IMR-90 (cell line): ENCODE measurements at regions not wholly inside any gene's neighbourhood (a gene's known extent, or its start where the extent isn't known, plus 50 kb on each side); places are given as distances from the start of the nearest gene placed in this dataset.

Experiments
- ATAC-seq: fragments of 200-7000 bp; cut with Tn5 transposase; 2 replicates; pipeline ENCODE4 v1.9.1; 2020; ENCODE audit warnings: low read depth, mild to moderate bottlenecking, moderate library complexity
- BruUV-seq: library from RNA; stranded (reverse); fragments of 400-500 nt; replicated peaks from 2 replicates; lab custom pipeline; 2021; lab: Mats Ljungman, UMichigan
- CTCF ChIA-PET: fragments of 300-600 bp; formaldehyde crosslinking; extraction: SDS; loops from one replicate; lab custom pipeline; 2021; ENCODE audit warnings: antibody characterized with exemption; lab: Yijun Ruan, JAX
- POLR2A ChIA-PET: fragments of 300-600 bp; sonication (Branson Sonifier 250); formaldehyde crosslinking; loops from one replicate; lab custom pipeline; 2022; ENCODE audit warnings: antibody characterized with exemption; ENCODE audit not compliant: unreplicated experiment; lab: Charles Lee
- DNase-seq: peaks from one replicate; pipeline ENCODE4 v3.0.0; 2013
- H2AFZ ChIP-seq: replicated peaks from 2 replicates; pipeline ENCODE3; 2013; ENCODE audit warnings: low read length, mild to moderate bottlenecking; ENCODE audit not compliant: poor library complexity
- H2AK5ac ChIP-seq: 2 replicates; pipeline ENCODE4 v1.6.1; 2013; ENCODE audit warnings: low read depth, low read length, inconsistent platforms
- H2AK9ac ChIP-seq: replicated peaks from 2 replicates; pipeline ENCODE3; 2013; ENCODE audit warnings: mild to moderate bottlenecking, low read depth, low read length, moderate library complexity; ENCODE audit not compliant: poor library complexity
- H2BK120ac ChIP-seq: 2 replicates; pipeline ENCODE4 v1.6.1; 2013; ENCODE audit warnings: low read depth, low read length, inconsistent platforms
- H2BK15ac ChIP-seq: 3 replicates; pipeline ENCODE4 v1.6.1; 2013; ENCODE audit warnings: low read depth, low read length, inconsistent platforms
- H2BK20ac ChIP-seq: 2 replicates; pipeline ENCODE4 v1.6.1; 2013; ENCODE audit warnings: low read depth, mild to moderate bottlenecking, inconsistent platforms, low read length, moderate library complexity
- H2BK5ac ChIP-seq: 2 replicates; pipeline ENCODE4 v1.6.1; 2013; ENCODE audit warnings: mild to moderate bottlenecking, low read depth, low read length, inconsistent platforms; ENCODE audit not compliant: poor library complexity, severe bottlenecking
- H3K14ac ChIP-seq: replicated peaks from 2 replicates; pipeline ENCODE4 v1.6.1; 2013; ENCODE audit warnings: low read depth, low read length, inconsistent platforms
- H3K18ac ChIP-seq: 2 replicates; pipeline ENCODE4 v1.6.1; 2013; ENCODE audit warnings: low read depth, low read length, control low read depth
- H3K23ac ChIP-seq: 2 replicates; pipeline ENCODE4 v1.6.1; 2013; ENCODE audit warnings: low read depth, low read length, inconsistent platforms
- H3K27ac ChIP-seq: 2 replicates; pipeline ENCODE4 v1.5.1; 2013; ENCODE audit warnings: mild to moderate bottlenecking, control low read depth, low read length; ENCODE audit not compliant: insufficient read depth
- H3K27me3 ChIP-seq: 2 replicates; pipeline ENCODE4 v1.6.1; 2013; ENCODE audit warnings: low read length; ENCODE audit not compliant: control insufficient read depth, insufficient read depth
- H3K36me3 ChIP-seq: 2 replicates; pipeline ENCODE4 v1.6.1; 2013; ENCODE audit warnings: low read length, mixed read lengths; ENCODE audit not compliant: control insufficient read depth, insufficient read depth
- H3K4ac ChIP-seq: 2 replicates; pipeline ENCODE4 v1.6.1; 2013; ENCODE audit warnings: low read depth, low read length, inconsistent platforms
- H3K4me1 ChIP-seq: 2 replicates; pipeline ENCODE4 v1.6.1; 2013; ENCODE audit warnings: low read length, mixed read lengths; ENCODE audit not compliant: control insufficient read depth, insufficient read depth
- H3K4me2 ChIP-seq: 2 replicates; pipeline ENCODE4 v1.6.1; 2013; ENCODE audit warnings: low read depth, mild to moderate bottlenecking, control low read depth, low read length, moderate library complexity
- H3K4me3 ChIP-seq: 2 replicates; pipeline ENCODE4 v1.5.1; 2013; ENCODE audit warnings: low read depth, mild to moderate bottlenecking, control low read depth, low read length, moderate library complexity; ENCODE audit not compliant: insufficient read depth
- H3K56ac ChIP-seq: 2 replicates; pipeline ENCODE4 v1.6.1; 2013; ENCODE audit warnings: low read length, inconsistent platforms; ENCODE audit not compliant: insufficient read depth; ENCODE audit errors: extremely low read depth
- H3K79me1 ChIP-seq, 2 experiments: 2 replicates each; pipeline ENCODE4 v1.6.1; 2013; ENCODE audit warnings: low read length in 2 of 2, inconsistent platforms in 1 of 2, low read depth in 1 of 2
- H3K9ac ChIP-seq: 2 replicates; pipeline ENCODE4 v1.6.1; 2013; ENCODE audit warnings: low read depth, low read length, control low read depth
- H3K9me1 ChIP-seq: 2 replicates; pipeline ENCODE4 v1.6.1; 2013; ENCODE audit warnings: low read length, inconsistent platforms; ENCODE audit not compliant: insufficient read depth
- H3K9me3 ChIP-seq: 2 replicates; pipeline ENCODE4 v1.6.1; 2013; ENCODE audit warnings: low read length; ENCODE audit not compliant: control insufficient read depth, insufficient read depth
- H4K20me1 ChIP-seq: 2 replicates; pipeline ENCODE4 v1.6.1; 2013; ENCODE audit warnings: low read length, inconsistent platforms; ENCODE audit not compliant: insufficient read depth
- H4K5ac ChIP-seq: 2 replicates; pipeline ENCODE4 v1.6.1; 2013; ENCODE audit warnings: mild to moderate bottlenecking, low read depth, low read length, control low read depth
- H4K8ac ChIP-seq, 2 experiments: 2 replicates each; pipeline ENCODE4 v1.6.1; 2013; ENCODE audit warnings: low read depth in 2 of 2, low read length in 2 of 2, control low read depth in 1 of 2, inconsistent platforms in 1 of 2
- H4K91ac ChIP-seq: 2 replicates; pipeline ENCODE4 v1.6.1; 2013; ENCODE audit warnings: low read depth, low read length, inconsistent platforms; ENCODE audit not compliant: insufficient read depth
- BHLHE40 ChIP-seq: fragments of 150-350 bp; IDR thresholded peaks from 2 replicates; pipeline ENCODE4 v1.6.1; 2016; ENCODE audit warnings: mild to moderate bottlenecking, low read depth, low read length
- CEBPB ChIP-seq: IDR thresholded peaks from 2 replicates; pipeline ENCODE4 v1.6.1; 2012; ENCODE audit warnings: low read depth, low read length, improper control_type of control experiment
- CHD1 ChIP-seq: IDR thresholded peaks from 2 replicates; pipeline ENCODE4 v1.6.1; 2012; ENCODE audit warnings: low read depth, low read length, improper control_type of control experiment
- CTCF ChIP-seq: conservative IDR thresholded peaks from 2 replicates; pipeline ENCODE4 v1.5.1; 2012; ENCODE audit warnings: mild to moderate bottlenecking, low read depth, low read length, improper control_type of control experiment
- ELK1 ChIP-seq: fragments of 150-350 bp; IDR thresholded peaks from 2 replicates; pipeline ENCODE4 v1.6.1; 2016; ENCODE audit warnings: low read depth, mild to moderate bottlenecking, low read length, moderate library complexity, borderline replicate concordance
- FOS ChIP-seq: fragments of 150-350 bp; IDR thresholded peaks from 2 replicates; pipeline ENCODE4 v1.6.1; 2016; ENCODE audit warnings: low read depth, low read length
- MAFK ChIP-seq: IDR thresholded peaks from 2 replicates; pipeline ENCODE4 v1.6.1; 2012; ENCODE audit warnings: low read depth, low read length, improper control_type of control experiment
- MAZ ChIP-seq: IDR thresholded peaks from 2 replicates; pipeline ENCODE4 v1.6.1; 2012; ENCODE audit warnings: low read depth, mild to moderate bottlenecking, low read length, improper control_type of control experiment, moderate library complexity, borderline replicate concordance
- MXI1 ChIP-seq: IDR thresholded peaks from 2 replicates; pipeline ENCODE4 v1.6.1; 2012; ENCODE audit warnings: low read depth, mild to moderate bottlenecking, low read length, moderate library complexity, borderline replicate concordance
- NFE2L2 ChIP-seq: fragments of 150-350 bp; IDR thresholded peaks from 2 replicates; pipeline ENCODE4 v1.6.1; 2016; ENCODE audit warnings: low read depth, mild to moderate bottlenecking, low read length
- RAD21 ChIP-seq: IDR thresholded peaks from 2 replicates; pipeline ENCODE4 v1.6.1; 2012; ENCODE audit warnings: low read length, improper control_type of control experiment
- RFX5 ChIP-seq: IDR thresholded peaks from 2 replicates; pipeline ENCODE4 v1.8.0; 2012; ENCODE audit warnings: low read depth, mild to moderate bottlenecking, low read length, moderate library complexity
- SMC3 ChIP-seq: fragments of 150-350 bp; IDR thresholded peaks from 2 replicates; pipeline ENCODE4 v1.6.1; 2016; ENCODE audit warnings: low read depth, mild to moderate bottlenecking, antibody characterized with exemption, low read length, moderate library complexity
- USF2 ChIP-seq: fragments of 150-350 bp; IDR thresholded peaks from 2 replicates; pipeline ENCODE4 v1.6.1; 2017; ENCODE audit warnings: mild to moderate bottlenecking, antibody characterized with exemption, low read length, low read depth
- WGBS, 2 experiments: methylation state at CpG; one replicate each; pipeline versions ENCODE4 v1.1.5 to v1.1.7; 2013; ENCODE audit warnings: missing lambda C conversion rate in 2 of 2; ENCODE audit not compliant: insufficient read length in 1 of 2; ENCODE audit errors: extremely low coverage in 2 of 2; 5-methylcytosine and 5-hydroxymethylcytosine counted together
- dilution Hi-C: fragments of 300-500 bp; cut with HindIII; formaldehyde crosslinking; loops from one replicate; pipeline ENCODE4 v1.14.3; 2018; ENCODE audit warnings: low sequenced_read_pairs; ENCODE audit not compliant: unreplicated experiment
- in situ Hi-C: fragments of 300-500 bp; cut with MboI; formaldehyde crosslinking; loops from 3 replicates; pipeline ENCODE4 v1.14.3; 2019; ENCODE audit warnings: low sequenced_read_pairs, inconsistent platforms, mixed read lengths
- intact Hi-C: fragments of 100-400 bp; cut with micrococcal nuclease; formaldehyde crosslinking; loops from 2 replicates; pipeline ENCODE4 v1.10.0; 2022

- intact Hi-C loops (no loop called here), dilution Hi-C loops (no loop called here), in situ Hi-C loops (no loop called here)
- Histone ChIP-seq H2AFZ (peak overlapping the region; percentile 59), H3K23ac (no peak overlapping the region), H3K36me3 (no peaks in the 10 kb centered on the region), H2BK20ac (no peak overlapping the region), H3K27ac (no peak overlapping the region), H4K91ac (no peak overlapping the region), H3K18ac (no peak overlapping the region), H3K27me3 (peaks cover 11% of the 10 kb centered on the region), H4K5ac (no peak overlapping the region), H3K4me1 (no peaks in the 10 kb centered on the region), H3K4me2 (no peak overlapping the region), H3K4ac (no peak overlapping the region), H3K9me1 (no peaks in the 10 kb centered on the region; the same call in 1 of the 2 replicates), H3K9me3 (peaks cover 5% of the 10 kb centered on the region; the same call in 1 of the 2 replicates), H4K8ac (no peak overlapping the region), H3K56ac (no peak overlapping the region), H2AK9ac (no peak overlapping the region), H4K20me1 (no peaks in the 10 kb centered on the region), H2BK120ac (no peak overlapping the region), H2BK5ac (no peak overlapping the region), H2BK15ac (no peak overlapping the region), H3K14ac (no peak overlapping the region), H2AK5ac (no peak overlapping the region; the same call in 1 of the 2 replicates), H3K9ac (no peak overlapping the region), H3K4me3 (no peak overlapping the region), H3K79me1 (no peaks in the 10 kb centered on the region)
- CTCF ChIA-PET = no interaction called here
- TF ChIP-seq MAZ (no peak), MAFK (no peak), CTCF (no peak), SMC3 (no peak), CEBPB (no peak), CHD1 (no peak), BHLHE40 (no peak), RFX5 (no peak), ELK1 (no peak), NFE2L2 (no peak), FOS (no peak), USF2 (no peak), RAD21 (no peak), MXI1 (no peak)
- no peak for ATAC-seq
- 57% methylated on average over 1 of the region's 4 CpGs; no CpG with 5 or more reads in 1 of the 2 experiments for WGBS, 2 experiments
- BruUV-seq = no TSS peak
- no peak for DNase-seq
- POLR2A ChIA-PET = no interaction called here
These were observed 177.4 kb upstream of the HS6ST1 start for GRCh38 chr2:128495996-128496547.
